Fibroblast of lung (primary cell): ENCODE measurements at regions not wholly inside any gene's neighbourhood (a gene's known extent, or its start where the extent isn't known, plus 50 kb on each side); places are given as distances from the start of the nearest gene placed in this dataset.

ENCODE experiments used
- DNase-seq, 2 donors: peaks; one replicate each; pipeline versions ENCODE4 v3.0.0 to v3.0.0-alpha.2; 2010; ENCODE audit warnings: low read depth in 2 of 2
- H2AFZ ChIP-seq: 2 replicates; pipeline ENCODE4 v1.5.1; 2012; ENCODE audit warnings: low read length, control low read depth, inconsistent platforms
- H3K27ac ChIP-seq: 2 replicates; pipeline ENCODE4 v1.5.1; 2011; ENCODE audit warnings: low read length, control low read depth; ENCODE audit not compliant: insufficient read depth
- H3K27me3 ChIP-seq: 2 replicates; pipeline ENCODE4 v1.5.1; 2011; ENCODE audit warnings: mild to moderate bottlenecking, low read length; ENCODE audit not compliant: control insufficient read depth, insufficient read depth
- H3K36me3 ChIP-seq: 2 replicates; pipeline ENCODE4 v1.5.1; 2011; ENCODE audit warnings: low read length; ENCODE audit not compliant: control insufficient read depth, insufficient read depth
- H3K4me1 ChIP-seq: 2 replicates; pipeline ENCODE4 v1.5.1; 2011; ENCODE audit warnings: low read length; ENCODE audit not compliant: control insufficient read depth, insufficient read depth; ENCODE audit errors: extremely low read depth
- H3K4me2 ChIP-seq: 2 replicates; pipeline ENCODE4 v1.5.1; 2011; ENCODE audit warnings: low read length, control low read depth; ENCODE audit not compliant: insufficient read depth; ENCODE audit errors: extremely low read depth
- H3K4me3 ChIP-seq, 4 experiments: fragments of 200-600 bp in 1 of 4; sonication (generic) in 1 of 4; replicated peaks in 1 of 4; 2 replicates each; pipeline ENCODE4 v1.5.1; 2011 to 2016; ENCODE audit warnings: low read length in 4 of 4, low read depth in 3 of 4, mild to moderate bottlenecking in 3 of 4, control low read depth in 2 of 4, inconsistent platforms in 1 of 4, mixed read lengths in 1 of 4; ENCODE audit not compliant: insufficient read depth in 1 of 4; ENCODE audit errors: control extremely low read depth in 1 of 4
- H3K79me2 ChIP-seq: 2 replicates; pipeline ENCODE4 v1.5.1; 2012; ENCODE audit warnings: mild to moderate bottlenecking, low read length, inconsistent platforms; ENCODE audit not compliant: control insufficient read depth, insufficient read depth
- H3K9ac ChIP-seq: 2 replicates; pipeline ENCODE4 v1.5.1; 2011; ENCODE audit warnings: mild to moderate bottlenecking, low read length, control low read depth; ENCODE audit not compliant: insufficient read depth
- H3K9me3 ChIP-seq: 2 replicates; pipeline ENCODE4 v1.5.1; 2012; ENCODE audit warnings: low read depth, low read length; ENCODE audit not compliant: control insufficient read depth, insufficient read depth
- H4K20me1 ChIP-seq: 2 replicates; pipeline ENCODE4 v1.5.1; 2011; ENCODE audit warnings: low read length; ENCODE audit not compliant: control insufficient read depth, insufficient read depth; ENCODE audit errors: extremely low read depth
- CTCF ChIP-seq, 2 donors: IDR thresholded peaks in 1 of 2; conservative IDR thresholded peaks in 1 of 2; 1 replicate in 1 of 2; 2 replicates in 1 of 2; pipeline ENCODE4 v1.5.1; 2011 to 2012; ENCODE audit warnings: low read length in 2 of 2, control low read depth in 1 of 2, inconsistent platforms in 1 of 2, low read depth in 1 of 2, mild to moderate bottlenecking in 1 of 2
- EZH2 ChIP-seq: IDR thresholded peaks from 2 replicates; pipeline ENCODE4 v1.5.1; 2012; ENCODE audit warnings: low read length, control low read depth, mild to moderate bottlenecking; ENCODE audit errors: missing control alignments

GRCh38 chr7:46107610-46108217, 186.6 kb upstream of the IGFBP3 start:
- Histone ChIP-seq H2AFZ (no peak overlapping the region), H3K4me2 (no peak overlapping the region), H3K36me3 (no peaks in the 10 kb centered on the region), H3K9ac (no peak overlapping the region), H3K27me3 (no peaks in the 10 kb centered on the region), H3K27ac (no peak overlapping the region), H3K79me2 (no peaks in the 10 kb centered on the region), H4K20me1 (no peaks in the 10 kb centered on the region), H3K4me1 (no peaks in the 10 kb centered on the region), H3K4me3 (no peak overlapping the region), H3K9me3 (no peaks in the 10 kb centered on the region)
- TF ChIP-seq CTCF (conservative IDR thresholded peaks at IDR 0.05 in 1 of 2, IDR thresholded peaks at IDR 0.05 in 1 of 2; ENCODE audit: low read depth in 1 of 2, low read length in 2 of 2) = no peak
- no peak for TF ChIP-seq EZH2
- DNase-seq = no peak

- no peak for TF ChIP-seq CTCF (conservative IDR thresholded peaks at IDR 0.05 in 1 of 2, IDR thresholded peaks at IDR 0.05 in 1 of 2; ENCODE audit: low read depth in 1 of 2, low read length in 2 of 2)
- no peak for TF ChIP-seq EZH2
- DNase-seq = no peak
- Histone ChIP-seq H3K79me2 (no peaks in the 10 kb centered on the region), H3K4me1 (no peaks in the 10 kb centered on the region), H3K27me3 (no peaks in the 10 kb centered on the region), H3K9ac (no peak overlapping the region), H3K36me3 (no peaks in the 10 kb centered on the region), H3K27ac (no peak overlapping the region), H4K20me1 (no peaks in the 10 kb centered on the region), H3K4me2 (no peak overlapping the region), H2AFZ (no peak overlapping the region), H3K4me3 (no peak overlapping the region), H3K9me3 (no peaks in the 10 kb centered on the region)
Measured at GRCh38 chr7:46100521-46100920, 179.4 kb upstream of the IGFBP3 start.

GRCh38 chr7:46099076-46099475, 178.0 kb upstream of the IGFBP3 start:
- Histone ChIP-seq H3K4me3 (no peak overlapping the region), H3K9ac (no peak overlapping the region), H3K27ac (no peak overlapping the region), H3K4me2 (no peak overlapping the region), H3K79me2 (no peaks in the 10 kb centered on the region), H3K9me3 (no peaks in the 10 kb centered on the region), H3K27me3 (no peaks in the 10 kb centered on the region), H3K4me1 (no peaks in the 10 kb centered on the region), H2AFZ (no peak overlapping the region), H3K36me3 (no peaks in the 10 kb centered on the region), H4K20me1 (no peaks in the 10 kb centered on the region)
- TF ChIP-seq CTCF (conservative IDR thresholded peaks at IDR 0.05 in 1 of 2, IDR thresholded peaks at IDR 0.05 in 1 of 2; ENCODE audit: low read depth in 1 of 2, low read length in 2 of 2) = no peak
- TF ChIP-seq EZH2 = no peak
- no peak for DNase-seq
